H9 (cell line): ENCODE measurements at regions not wholly inside any gene's neighbourhood (a gene's known extent, or its start where the extent isn't known, plus 50 kb on each side); places are given as distances from the start of the nearest gene placed in this dataset.

Source experiments
- DNase-seq: peaks from one replicate; pipeline ENCODE4 v3.0.0-alpha.2; 2017
- H2AFZ ChIP-seq: one replicate; pipeline ENCODE4 v1.6.1; 2013; ENCODE audit warnings: mild to moderate bottlenecking, low read length, control low read depth, moderate library complexity
- H2AK5ac ChIP-seq: 2 replicates; pipeline ENCODE4 v1.6.1; 2013; ENCODE audit warnings: low read length, control low read depth, mixed read lengths; ENCODE audit not compliant: insufficient read length
- H2BK120ac ChIP-seq: one replicate; pipeline ENCODE4 v1.6.1; 2013; ENCODE audit warnings: low read depth, mild to moderate bottlenecking, low read length, control low read depth, inconsistent platforms; ENCODE audit not compliant: poor library complexity, severe bottlenecking
- H2BK12ac ChIP-seq: 2 replicates; pipeline ENCODE4 v1.6.1; 2013; ENCODE audit warnings: low read length, control low read depth, mixed read lengths, low read depth; ENCODE audit not compliant: insufficient read length
- H2BK15ac ChIP-seq: 2 replicates; pipeline ENCODE4 v1.6.1; 2013; ENCODE audit warnings: low read depth, low read length, control low read depth
- H2BK20ac ChIP-seq: one replicate; pipeline ENCODE4 v1.6.1; 2013; ENCODE audit warnings: low read depth, mild to moderate bottlenecking, low read length, control low read depth, inconsistent platforms; ENCODE audit not compliant: poor library complexity, severe bottlenecking
- H2BK5ac ChIP-seq: 2 replicates; pipeline ENCODE4 v1.6.1; 2013; ENCODE audit warnings: low read length, control low read depth, mixed read lengths; ENCODE audit not compliant: insufficient read length
- H3K14ac ChIP-seq: 2 replicates; pipeline ENCODE4 v1.6.1; 2013; ENCODE audit warnings: low read length, control low read depth; ENCODE audit not compliant: insufficient read depth
- H3K18ac ChIP-seq: 2 replicates; pipeline ENCODE4 v1.6.1; 2013; ENCODE audit warnings: low read depth, mild to moderate bottlenecking, mixed read lengths, low read length, control low read depth; ENCODE audit not compliant: insufficient read length
- H3K23ac ChIP-seq: 2 replicates; pipeline ENCODE4 v1.6.1; 2013; ENCODE audit warnings: low read length, control low read depth, mixed read lengths, low read depth; ENCODE audit not compliant: insufficient read length
- H3K23me2 ChIP-seq: 2 replicates; pipeline ENCODE4 v1.6.1; 2013; ENCODE audit warnings: low read depth, mild to moderate bottlenecking, mixed read lengths, low read length, control low read depth; ENCODE audit not compliant: insufficient read length, poor library complexity, severe bottlenecking
- H3K27ac ChIP-seq: 2 replicates; pipeline ENCODE4 v1.5.1; 2013; ENCODE audit warnings: low read length, control low read depth, mixed read lengths, low read depth; ENCODE audit not compliant: insufficient read length
- H3K27me3 ChIP-seq: 2 replicates; pipeline ENCODE4 v1.6.1; 2013; ENCODE audit warnings: low read length, control low read depth, inconsistent platforms; ENCODE audit not compliant: insufficient read depth
- H3K4ac ChIP-seq: 2 replicates; pipeline ENCODE4 v1.6.1; 2013; ENCODE audit warnings: low read depth, mild to moderate bottlenecking, control low read depth, inconsistent platforms, low read length, moderate library complexity
- H3K4me1 ChIP-seq: 2 replicates; pipeline ENCODE4 v1.6.1; 2013; ENCODE audit warnings: low read length, control low read depth, inconsistent platforms; ENCODE audit not compliant: insufficient read depth
- H3K4me2 ChIP-seq: 2 replicates; pipeline ENCODE4 v1.6.1; 2013; ENCODE audit warnings: low read length, control low read depth, mixed read lengths; ENCODE audit not compliant: insufficient read length, insufficient read depth
- H3K56ac ChIP-seq: 2 replicates; pipeline ENCODE4 v1.6.1; 2013; ENCODE audit warnings: low read depth, mild to moderate bottlenecking, mixed read lengths, low read length, control low read depth; ENCODE audit not compliant: insufficient read length
- H3K79me1 ChIP-seq: 2 replicates; pipeline ENCODE4 v1.6.1; 2013; ENCODE audit warnings: low read depth, mild to moderate bottlenecking, moderate library complexity, low read length, control low read depth, inconsistent platforms; ENCODE audit not compliant: insufficient read depth, poor library complexity, severe bottlenecking
- H3K79me2 ChIP-seq: 2 replicates; pipeline ENCODE4 v1.6.1; 2013; ENCODE audit warnings: low read length, control low read depth, inconsistent platforms; ENCODE audit not compliant: insufficient read depth
- H3K9ac ChIP-seq: 2 replicates; pipeline ENCODE4 v1.6.1; 2013; ENCODE audit warnings: low read length, control low read depth, mixed read lengths; ENCODE audit not compliant: insufficient read length; ENCODE audit errors: extremely low read depth
- H3K9me3 ChIP-seq: one replicate; pipeline ENCODE4 v1.6.1; 2013; ENCODE audit warnings: low read depth, low read length, inconsistent platforms; ENCODE audit not compliant: control insufficient read depth
- H3T11ph ChIP-seq: one replicate; pipeline ENCODE4 v1.6.1; 2013; ENCODE audit warnings: mild to moderate bottlenecking, low read length, control low read depth, inconsistent platforms
- H4K20me1 ChIP-seq: one replicate; pipeline ENCODE4 v1.6.1; 2013; ENCODE audit not compliant: control insufficient read depth, insufficient read length, insufficient read depth
- H4K5ac ChIP-seq: 2 replicates; pipeline ENCODE4 v1.6.1; 2013; ENCODE audit warnings: low read depth, mild to moderate bottlenecking, mixed read lengths, low read length, control low read depth; ENCODE audit not compliant: insufficient read length
- H4K8ac ChIP-seq: replicated peaks from 2 replicates; pipeline ENCODE4 v1.6.1; 2013; ENCODE audit warnings: low read length, control low read depth, mixed read lengths, low read depth; ENCODE audit not compliant: insufficient read length
- H4K91ac ChIP-seq: 2 replicates; pipeline ENCODE4 v1.6.1; 2013; ENCODE audit warnings: low read depth, mild to moderate bottlenecking, moderate library complexity, mixed read lengths, low read length, control low read depth; ENCODE audit not compliant: insufficient read length
- H3K27ac Mint-ChIP-seq, 3 experiments: 2 replicates in 2 of 3; 3 replicates in 1 of 3; pipeline ENCODE4 v1.8.0; 2020 to 2021; ENCODE audit warnings: mixed read lengths in 3 of 3, mild to moderate bottlenecking in 1 of 3, moderate library complexity in 1 of 3
- H3K27me3 Mint-ChIP-seq: 2 replicates; pipeline ENCODE4 v1.8.0; 2021; ENCODE audit warnings: low read depth, mild to moderate bottlenecking, moderate library complexity, mixed read lengths
- H3K36me3 Mint-ChIP-seq, 3 experiments: 2 replicates in 2 of 3; 3 replicates in 1 of 3; pipeline ENCODE4 v1.8.0; 2020 to 2021; ENCODE audit warnings: low read depth in 3 of 3, mixed read lengths in 3 of 3; ENCODE audit not compliant: insufficient read depth in 1 of 3
- H3K4me1 Mint-ChIP-seq, 2 experiments: 2 replicates each; pipeline ENCODE4 v1.8.0; 2020; ENCODE audit warnings: mixed read lengths in 2 of 2
- H3K4me3 Mint-ChIP-seq, 2 experiments: 2 replicates in 1 of 2; 3 replicates in 1 of 2; pipeline ENCODE4 v1.8.0; 2020 to 2021; ENCODE audit warnings: mild to moderate bottlenecking in 2 of 2, mixed read lengths in 2 of 2, moderate library complexity in 1 of 2
- H3K9me3 Mint-ChIP-seq, 2 experiments: 2 replicates in 1 of 2; 3 replicates in 1 of 2; pipeline ENCODE4 v1.8.0; 2020; ENCODE audit warnings: mild to moderate bottlenecking in 2 of 2, mixed read lengths in 2 of 2, moderate library complexity in 1 of 2
- CTCF ChIP-seq: fragments of 200-600 bp; sonication (generic); conservative IDR thresholded peaks from 3 replicates; pipeline ENCODE4 v1.8.0; 2021; ENCODE audit warnings: antibody characterized with exemption, mild to moderate bottlenecking
- WGBS: extraction: QIAGEN DNeasy Blood & Tissue Kit; methylation state at CpG from one replicate; pipeline ENCODE4 v1.1.7; 2013; ENCODE audit warnings: missing lambda C conversion rate, low lambda C conversion rate, mixed read lengths; ENCODE audit not compliant: insufficient read length; ENCODE audit errors: extremely low coverage; 5-methylcytosine and 5-hydroxymethylcytosine counted together

DNA sequence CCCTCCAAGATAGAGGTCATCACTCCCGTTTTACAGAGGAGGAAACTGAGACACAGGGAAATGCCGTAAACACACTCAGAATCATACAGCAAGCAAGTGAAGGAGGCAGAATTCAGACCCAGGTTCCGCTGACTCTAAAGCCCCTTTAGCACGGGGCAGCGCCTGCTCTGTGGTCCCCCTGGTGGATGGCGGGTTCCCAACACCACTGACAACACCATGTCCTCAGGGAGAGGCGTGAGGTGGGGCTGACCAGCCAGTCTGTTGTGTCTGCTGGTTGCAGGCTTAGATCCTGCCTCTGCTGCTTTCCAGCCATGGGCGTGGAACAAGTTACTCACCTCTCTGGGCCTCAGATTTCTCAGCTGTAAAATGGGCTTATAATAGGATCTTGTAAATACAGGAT, 617.3 kb downstream of the MATN1 start:
- no peak overlapping the region for H2BK12ac ChIP-seq
- no peak overlapping the region for H3K4ac ChIP-seq
- Mint-ChIP-seq H3K27ac (no peak overlapping the region; a peak in 1 of 7 replicates), H3K4me1 (peaks cover 5 to 16% of the 10 kb centered on the region in 2 experiments; a peak in 3 of 4 replicates), H3K4me3 (no peak overlapping the region), H3K9me3 (no peaks in the 10 kb centered on the region), H3K36me3 (peaks cover 0 to 2% (median 0%) of the 10 kb centered on the region in 3 experiments; a peak in 2 of 7 replicates), H3K27me3 (peaks cover 24% of the 10 kb centered on the region)
- H4K8ac ChIP-seq: no peak overlapping the region
- no peak overlapping the region for H3K18ac ChIP-seq
- no peak overlapping the region for H2BK5ac ChIP-seq
- WGBS: no CpG with 5 or more reads among the region's 8 CpGs
- no peak overlapping the region for H4K91ac ChIP-seq
- no peak overlapping the region for H3T11ph ChIP-seq
- no peak overlapping the region for H2BK20ac ChIP-seq
- no peaks in the 10 kb centered on the region for H3K23me2 ChIP-seq
- no peak overlapping the region for H3K23ac ChIP-seq
- no peak overlapping the region for H3K14ac ChIP-seq
- peak; percentile 87 for DNase-seq
- H2BK15ac ChIP-seq: no peak overlapping the region
- no peak overlapping the region for H2AK5ac ChIP-seq
- no peak overlapping the region for H3K9ac ChIP-seq
- no peak overlapping the region for H2AFZ ChIP-seq
- H4K5ac ChIP-seq: no peak overlapping the region
- H3K56ac ChIP-seq: no peak overlapping the region
- H3K79me2 ChIP-seq: no peaks in the 10 kb centered on the region
- H3K4me2 ChIP-seq: no peak overlapping the region
- H3K4me1 ChIP-seq: no peaks in the 10 kb centered on the region
- H2BK120ac ChIP-seq: no peak overlapping the region
- no peaks in the 10 kb centered on the region for H3K9me3 ChIP-seq
- peak; percentile 82 for TF ChIP-seq CTCF
- H4K20me1 ChIP-seq: no peaks in the 10 kb centered on the region
- H3K79me1 ChIP-seq: no peaks in the 10 kb centered on the region
- H3K27ac ChIP-seq: no peak overlapping the region
- no peaks in the 10 kb centered on the region for H3K27me3 ChIP-seq
